ENCODE measurements at regions not wholly inside any gene's neighbourhood (a gene's known extent, or its start where the extent isn't known, plus 50 kb on each side); places are given as distances from the start of the nearest gene placed in this dataset.

DNA sequence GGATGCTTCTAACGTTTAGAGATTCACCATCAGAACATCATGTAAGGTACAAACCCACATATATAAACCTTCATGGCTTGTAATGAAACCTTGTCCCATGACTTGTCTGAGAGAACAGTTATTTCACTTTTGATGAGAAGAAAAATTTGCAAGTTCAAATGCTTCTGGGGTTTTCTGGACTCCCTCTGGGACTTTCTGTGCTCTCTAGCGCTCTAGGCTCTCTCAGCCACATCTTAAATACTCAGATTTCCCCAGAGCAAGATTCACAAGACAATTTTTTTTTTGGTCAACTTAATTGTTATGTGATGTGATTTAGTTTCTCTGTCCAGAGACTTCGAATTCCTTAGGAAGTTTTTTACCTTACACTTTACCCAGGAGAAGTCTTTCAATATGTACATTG lies 282.8 kb upstream of the EDNRB start:
- no peak for DNase-seq

DNA sequence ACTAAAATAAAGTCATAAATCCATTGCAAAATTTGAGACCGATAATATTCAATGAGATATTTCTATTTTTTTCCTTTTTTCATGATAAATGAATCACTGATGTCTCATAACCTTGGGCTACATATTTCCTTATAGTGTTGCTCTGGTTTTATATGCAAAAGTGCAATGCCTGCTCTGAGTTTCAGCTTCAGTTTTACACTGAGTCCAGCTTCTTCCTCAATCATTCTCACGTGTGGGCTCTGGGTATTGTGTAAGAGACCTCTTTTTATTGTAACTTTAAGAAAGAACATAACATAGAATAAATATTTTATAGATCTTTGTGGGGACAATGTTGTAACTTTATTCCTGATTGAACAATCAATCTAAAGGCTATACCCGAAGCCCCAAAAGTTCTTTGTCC lies 280.2 kb upstream of the EDNRB start:
- no peak for DNase-seq

DNA sequence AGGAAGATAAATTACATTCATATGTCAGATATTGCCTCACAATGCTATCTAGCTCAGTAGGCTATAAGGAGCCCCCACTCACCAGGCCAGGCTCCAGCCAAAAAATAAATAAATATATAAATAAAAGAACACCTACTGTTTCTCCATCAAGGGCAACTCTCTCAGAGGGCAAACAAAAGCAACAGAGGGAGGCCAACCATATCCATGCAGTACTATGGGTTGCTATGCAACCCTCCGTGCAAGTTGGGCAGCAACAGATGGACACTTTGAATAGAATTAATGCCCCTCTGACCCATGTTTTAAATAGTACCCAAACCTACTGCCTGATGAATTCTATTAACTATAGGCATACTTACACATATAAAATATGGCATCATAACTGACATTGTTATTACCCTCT lies 279.8 kb upstream of the EDNRB start:
- DNase-seq: no peak

DNA sequence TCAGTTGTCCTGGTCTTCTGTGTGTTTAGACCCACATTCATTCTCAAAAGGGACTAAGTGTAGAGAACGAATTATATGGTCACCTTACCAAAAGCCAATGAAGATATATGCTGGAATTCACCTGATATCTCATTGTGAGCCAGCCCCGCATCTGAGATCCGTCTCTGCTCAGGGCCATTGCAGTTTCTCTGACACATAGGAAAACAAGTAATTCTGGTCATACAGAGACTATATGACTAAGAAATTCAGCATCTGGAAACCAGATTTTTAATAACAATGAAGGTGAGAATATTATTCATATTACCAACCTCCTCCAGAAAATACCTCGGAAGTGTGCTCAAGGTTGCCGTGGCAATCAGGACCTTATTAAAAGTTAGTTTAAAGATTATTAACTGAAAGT lies 278.6 kb upstream of the EDNRB start:
- DNase-seq: no peak

DNA sequence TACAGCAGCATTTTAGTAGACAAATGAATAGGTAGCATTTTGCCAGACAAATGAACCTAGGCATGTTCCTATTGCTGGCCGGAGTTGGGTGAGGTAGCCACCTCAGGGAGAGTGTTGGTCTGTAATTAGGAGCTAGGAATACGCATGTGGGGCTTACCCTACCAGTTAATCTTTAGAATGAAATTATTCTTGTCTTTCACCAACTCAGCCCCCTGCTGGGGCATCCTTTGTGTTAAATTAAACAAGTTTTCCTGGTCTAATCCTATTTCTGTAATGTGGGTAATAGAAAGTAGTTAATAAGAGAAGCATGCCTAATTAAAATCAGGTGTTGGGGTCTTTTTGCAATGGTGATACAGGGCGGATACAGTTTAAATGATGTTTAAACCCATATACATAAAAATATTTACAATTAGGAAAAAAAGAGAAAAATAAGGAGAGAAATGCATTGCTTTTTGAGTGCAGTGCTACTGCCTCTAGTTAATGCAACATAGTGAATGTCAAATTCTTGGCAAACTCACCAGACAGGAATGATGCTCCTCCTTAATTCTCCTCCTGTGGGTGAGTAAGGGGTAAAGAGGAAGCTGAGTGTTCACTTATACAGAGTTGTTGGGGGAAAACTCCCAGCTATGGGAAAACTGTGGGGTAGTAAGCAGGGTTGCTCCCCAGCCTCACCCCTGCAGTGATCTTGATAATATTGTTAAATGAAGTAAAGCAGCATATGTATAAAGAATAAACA lies 276.4 kb upstream of the EDNRB start:
- DNase-seq: no peak

DNA sequence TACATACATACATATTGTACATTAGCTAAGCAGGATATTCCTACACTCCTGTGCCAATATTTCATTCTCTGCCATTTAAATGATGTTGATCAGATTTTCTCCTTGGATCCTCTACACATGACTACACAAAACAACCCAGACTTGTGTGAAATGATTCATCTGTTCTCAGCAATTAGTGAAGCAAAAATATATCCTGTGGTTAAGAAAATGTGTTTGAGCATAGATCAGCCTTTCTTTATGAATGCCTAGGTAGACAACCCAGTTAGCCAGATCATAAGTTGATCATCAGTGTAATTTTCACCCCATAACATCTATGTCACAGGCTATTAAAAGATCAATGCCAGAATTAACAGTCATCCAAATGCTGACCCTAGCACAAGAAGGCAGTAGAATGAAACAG lies 275.2 kb upstream of the EDNRB start:
- DNase-seq: no peak

DNA sequence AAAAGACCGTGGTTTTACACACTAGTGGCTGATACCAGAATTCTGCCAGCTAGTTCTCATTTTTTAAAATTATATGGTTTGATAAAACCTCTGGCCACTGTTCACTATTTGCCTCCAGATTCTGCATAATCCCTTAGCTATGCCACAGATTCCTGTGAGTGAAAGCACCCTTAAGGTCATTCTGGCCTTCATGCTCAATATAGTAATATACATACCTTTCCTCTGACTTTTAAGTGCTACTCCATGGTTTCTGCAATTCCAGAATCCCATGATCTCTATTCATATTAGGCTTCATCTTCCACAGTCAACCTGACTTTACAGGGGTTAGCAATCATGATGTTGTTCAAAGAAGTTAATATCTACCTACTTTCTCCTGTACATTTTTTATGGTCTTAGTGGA lies 274.1 kb upstream of the EDNRB start:
- DNase-seq: no peak

DNA sequence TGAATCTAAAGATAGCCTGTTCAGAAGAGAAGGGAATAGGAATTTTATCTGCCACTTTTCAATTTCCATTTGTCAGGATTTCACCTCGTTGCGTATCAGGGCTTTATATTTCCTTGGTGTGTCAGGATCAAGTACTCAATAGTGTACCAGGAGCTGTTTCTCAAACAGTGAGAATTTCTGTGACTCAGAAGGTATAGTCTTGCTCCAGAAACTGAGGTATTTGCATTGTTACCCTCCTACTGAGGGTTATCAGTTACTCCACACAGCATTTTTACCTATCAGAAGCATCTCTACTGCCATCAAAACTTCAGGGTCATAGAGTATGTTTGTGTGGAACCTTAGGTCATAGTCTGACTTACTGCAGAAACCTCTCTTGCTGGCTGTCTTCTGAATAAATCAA lies 271.7 kb upstream of the EDNRB start:
- no peak for DNase-seq

DNA sequence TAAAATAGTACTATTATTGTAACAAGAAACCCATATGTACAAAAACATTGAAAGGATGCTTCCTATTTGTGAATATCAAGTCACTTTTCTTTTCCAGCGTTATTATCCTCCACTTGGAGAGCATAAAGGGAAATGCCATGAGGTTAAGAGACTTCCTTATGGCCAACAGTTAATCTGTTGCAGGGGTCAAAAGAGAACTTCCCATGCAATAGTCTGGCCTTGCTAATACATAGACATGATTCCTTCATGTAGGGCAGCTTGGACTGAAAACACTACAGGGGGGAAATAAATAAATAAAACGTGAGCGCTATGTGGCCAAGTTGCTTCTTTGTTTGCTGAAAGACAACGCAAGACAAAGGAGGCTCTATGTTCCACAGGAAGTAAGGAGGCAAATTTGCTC lies 269.1 kb upstream of the EDNRB start:
- no peak for DNase-seq

DNA sequence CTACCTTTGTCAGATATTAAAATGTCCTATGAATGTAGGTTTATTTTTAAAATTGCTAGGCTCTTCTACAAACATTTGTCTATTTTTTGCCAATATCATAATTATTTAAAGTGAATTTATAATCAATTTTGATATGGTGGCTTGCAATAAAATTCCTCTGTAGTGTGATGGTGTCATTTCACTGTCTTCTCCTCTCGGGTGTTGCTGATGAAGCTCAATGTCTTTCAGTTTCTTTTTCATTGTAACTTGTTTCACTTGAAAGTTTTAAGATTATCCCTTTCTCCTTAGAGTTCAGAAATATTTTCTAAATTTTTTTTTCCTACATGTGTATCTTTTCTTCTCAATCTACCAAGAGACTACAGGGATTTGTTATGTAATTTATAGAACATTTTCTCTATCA lies 267.1 kb upstream of the EDNRB start:
- no peak for DNase-seq

DNA sequence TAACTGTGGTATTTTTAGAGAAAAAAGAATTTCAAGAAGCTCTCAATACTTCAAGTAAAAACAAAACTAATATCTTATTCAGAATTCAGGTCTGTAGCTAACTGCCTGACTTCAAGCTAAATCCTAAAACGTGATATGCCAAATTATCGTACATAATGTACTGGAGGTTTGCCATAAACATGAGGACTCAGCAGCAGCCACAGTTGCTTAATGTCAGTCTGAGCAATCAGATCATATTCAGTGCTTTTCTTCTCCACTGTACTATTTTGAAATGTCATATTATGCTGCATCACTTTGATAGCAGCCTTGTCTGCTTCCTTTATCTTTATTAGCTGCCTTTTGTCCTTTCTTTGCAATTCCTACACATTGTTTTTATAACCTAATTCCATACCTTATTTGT lies 265.1 kb upstream of the EDNRB start:
- DNase-seq: no peak

DNA sequence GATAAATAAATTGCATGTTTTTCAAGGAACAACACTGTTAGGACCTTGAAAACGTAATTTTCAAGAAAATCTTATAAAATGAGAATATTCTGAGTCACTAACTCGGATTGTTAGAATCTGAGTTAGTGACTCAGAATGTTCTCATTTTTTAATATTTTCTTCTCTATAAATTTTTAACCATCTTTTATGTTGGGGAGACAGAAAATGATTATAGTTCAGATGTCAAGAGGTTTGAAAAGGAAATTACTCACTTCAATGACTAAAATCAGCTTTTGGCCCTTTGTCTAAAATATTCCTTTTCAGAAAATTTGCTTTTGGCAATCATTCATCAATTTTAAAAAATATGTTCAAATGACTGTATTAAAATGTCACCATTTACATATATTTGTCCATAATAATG lies 264.2 kb upstream of the EDNRB start:
- no peak for DNase-seq

DNA sequence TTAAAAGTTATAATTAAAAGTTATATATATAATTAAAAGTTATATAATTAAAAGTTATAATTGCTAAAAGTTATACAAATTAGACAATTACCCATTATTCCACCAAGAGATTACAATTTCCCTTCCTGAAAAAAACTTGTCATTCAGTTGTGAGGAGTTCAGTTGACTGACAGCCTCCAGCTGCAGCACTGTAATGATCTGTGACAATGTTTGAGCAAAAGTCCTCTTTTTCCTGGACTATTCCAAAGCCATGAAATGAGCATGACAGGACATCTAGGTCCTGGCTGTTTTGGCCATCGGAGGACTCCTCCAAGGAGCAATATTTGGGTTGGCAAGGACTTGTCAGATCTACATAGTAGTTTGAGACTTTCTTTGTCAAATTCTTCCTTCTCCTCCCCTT lies 258.7 kb upstream of the EDNRB start:
- DNase-seq: no peak

DNA sequence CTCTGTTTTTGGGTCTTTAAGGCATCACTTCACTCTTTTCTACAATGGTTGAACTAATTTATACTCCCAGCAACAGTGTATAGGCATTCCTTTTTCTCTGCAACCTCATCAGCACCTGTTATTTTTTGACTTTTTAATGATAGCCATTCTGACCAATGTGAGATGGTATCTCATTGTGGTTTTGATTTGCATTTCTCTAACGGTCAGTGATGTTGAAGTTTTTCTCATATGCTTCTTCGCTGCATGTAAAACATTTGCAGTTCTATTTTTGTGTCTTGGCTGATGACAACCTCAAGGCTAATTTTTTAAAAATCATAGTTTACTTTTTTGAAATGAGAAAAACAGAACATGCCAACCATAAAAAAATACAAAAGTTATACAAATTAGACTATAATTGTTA lies 258.2 kb upstream of the EDNRB start:
- DNase-seq: no peak

DNA sequence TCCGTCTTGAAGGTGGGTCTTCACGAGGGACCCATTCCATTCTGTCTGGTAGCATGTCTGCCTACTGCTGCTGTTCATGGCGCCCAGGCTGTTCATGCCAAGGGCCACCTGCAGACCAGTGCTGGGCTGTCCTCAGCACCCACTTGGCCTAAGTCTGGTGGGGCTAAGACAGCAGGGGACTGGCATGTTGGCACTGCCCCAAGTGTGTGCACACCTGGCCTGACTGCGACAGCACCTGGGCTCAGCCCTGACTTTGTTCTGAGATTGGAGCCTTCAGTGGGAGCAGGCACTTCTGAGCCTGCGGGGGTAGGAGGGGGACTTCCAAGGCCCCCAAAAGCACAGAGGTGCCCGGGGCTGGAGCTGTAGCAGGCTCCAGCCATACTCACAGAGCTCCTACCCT lies 250.8 kb upstream of the EDNRB start:
- DNase-seq: no peak

DNA sequence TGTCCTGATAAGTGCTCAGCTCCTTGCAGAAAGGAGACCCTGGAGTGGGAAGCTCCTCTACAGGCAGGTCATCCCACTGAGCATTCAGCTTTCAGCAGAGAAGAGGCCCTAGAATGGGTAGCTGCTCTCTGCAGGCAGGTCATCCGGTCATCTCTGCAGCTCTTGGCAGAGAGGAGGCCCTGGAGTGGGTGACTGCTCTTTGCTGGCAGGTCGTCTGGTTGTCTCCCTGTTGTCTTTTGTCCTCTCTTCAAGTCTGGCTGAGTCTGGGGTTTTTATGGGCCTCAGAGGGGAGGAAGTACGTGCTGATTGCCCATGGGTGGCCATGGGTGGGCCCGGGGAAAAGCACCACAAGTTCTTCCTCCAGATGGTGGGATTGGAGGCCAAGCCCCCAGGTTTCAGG lies 250.3 kb upstream of the EDNRB start:
- no peak for DNase-seq

DNA sequence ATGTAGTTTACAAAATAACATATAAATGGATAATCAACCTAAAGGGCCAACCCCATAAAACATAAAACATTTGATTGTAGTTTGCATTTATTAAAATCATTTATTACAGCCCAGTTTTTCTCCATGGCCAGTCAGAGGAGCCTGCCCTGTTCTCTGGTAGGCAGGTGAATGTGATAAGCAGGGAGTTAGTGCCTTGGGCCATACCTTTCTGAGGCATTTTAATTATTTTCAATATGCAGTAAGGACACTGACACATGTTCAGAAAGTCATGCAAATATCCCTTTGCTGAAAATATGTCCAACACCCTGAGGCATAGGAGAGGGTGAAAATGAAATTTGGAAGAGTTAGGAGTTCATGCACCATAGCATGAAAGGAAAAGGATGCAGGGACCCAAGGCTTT lies 242.6 kb upstream of the EDNRB start:
- no peak for DNase-seq

DNA sequence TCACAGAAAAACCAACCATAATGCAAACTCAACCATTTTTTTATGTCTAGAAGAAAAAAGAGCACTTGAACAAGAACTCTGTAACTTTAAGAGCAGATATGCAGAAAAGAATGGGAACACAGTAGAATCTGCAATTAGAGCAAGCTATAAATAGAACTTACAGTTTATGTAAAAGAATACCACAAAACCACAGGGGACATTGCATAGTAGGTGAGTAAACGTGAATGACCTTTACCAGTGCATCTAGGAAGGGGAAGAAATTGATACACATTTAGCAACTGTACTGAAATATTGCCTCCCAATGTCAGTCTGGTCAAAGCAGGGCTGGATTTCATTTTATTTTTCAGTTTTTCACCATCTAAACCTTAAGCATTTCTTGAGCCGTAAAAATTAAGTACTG lies 242.2 kb upstream of the EDNRB start:
- DNase-seq: no peak

DNA sequence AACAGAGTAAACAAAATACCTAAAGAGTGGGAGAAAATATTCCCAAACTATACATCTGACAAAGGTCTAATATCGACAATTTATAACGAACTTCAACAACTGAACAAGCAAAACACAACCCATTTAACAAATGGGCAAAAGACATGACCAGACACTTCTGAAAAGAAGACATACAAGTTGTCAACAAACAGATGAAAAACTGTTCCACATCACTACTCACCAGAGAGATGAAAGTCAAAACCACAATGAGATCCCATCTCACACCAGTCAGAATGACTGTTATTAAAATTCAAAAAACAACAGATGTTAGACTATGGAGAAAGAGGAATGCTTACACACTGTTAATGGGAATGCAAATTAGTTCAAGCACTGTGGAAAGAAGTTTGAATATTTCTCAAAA lies 233.8 kb upstream of the EDNRB start:
- DNase-seq: no peak

DNA sequence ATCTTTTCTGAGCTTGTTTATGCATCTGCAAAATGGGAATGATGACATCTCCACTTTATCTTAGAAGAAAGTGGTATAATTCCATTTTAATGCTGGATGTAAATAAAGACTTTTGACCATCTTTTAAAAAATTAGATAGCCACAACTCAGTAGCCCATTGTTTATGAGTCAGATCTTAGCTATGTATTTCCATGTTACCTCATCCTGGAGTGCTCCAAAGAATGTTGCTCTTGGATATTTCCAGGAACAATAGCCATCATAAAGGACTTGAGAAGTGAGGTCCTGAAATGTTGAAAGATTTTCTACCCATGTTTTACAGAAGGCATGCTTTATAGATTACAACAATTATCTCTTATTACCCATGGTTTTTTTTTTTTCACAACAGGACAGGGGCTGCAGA lies 229.3 kb upstream of the EDNRB start:
- DNase-seq: no peak

DNA sequence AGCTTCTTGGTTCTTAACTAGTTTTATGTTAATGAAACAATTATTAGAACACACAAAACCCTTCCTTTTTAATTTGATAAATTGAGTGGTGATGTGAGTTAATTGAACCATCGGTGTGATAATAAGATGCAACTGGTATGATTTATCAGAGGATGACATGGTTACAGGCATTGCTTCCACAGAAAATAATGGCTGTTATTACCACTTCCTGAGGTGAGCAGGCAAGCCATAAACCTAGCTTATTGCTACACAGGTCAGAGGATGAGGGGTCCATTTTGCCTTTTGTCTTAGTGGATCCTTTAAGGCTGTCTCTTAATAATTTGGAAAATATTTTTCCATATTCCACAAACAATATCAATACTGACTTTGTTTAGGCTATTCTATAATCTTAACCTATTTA lies 226.6 kb upstream of the EDNRB start:
- DNase-seq: no peak

DNA sequence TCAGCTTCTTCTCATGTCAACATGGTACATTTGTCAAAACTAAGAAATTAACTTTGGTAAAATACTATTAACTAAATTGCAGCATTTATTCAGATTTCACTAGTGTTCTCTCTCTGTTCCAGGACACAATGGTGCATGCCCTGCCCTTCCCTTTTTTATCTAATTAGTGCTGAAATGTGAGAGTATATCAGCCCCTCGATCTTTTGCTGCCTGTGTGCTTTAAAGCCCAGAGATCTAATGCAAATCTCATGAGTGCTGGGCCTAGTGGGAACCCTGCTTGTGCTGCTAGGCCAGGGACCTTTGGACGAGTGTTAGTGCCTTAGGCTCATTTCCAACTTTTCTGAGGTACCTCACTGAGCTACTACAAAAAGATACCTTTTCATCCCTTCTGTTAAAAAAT lies 221.1 kb upstream of the EDNRB start:
- no peak for DNase-seq

DNA sequence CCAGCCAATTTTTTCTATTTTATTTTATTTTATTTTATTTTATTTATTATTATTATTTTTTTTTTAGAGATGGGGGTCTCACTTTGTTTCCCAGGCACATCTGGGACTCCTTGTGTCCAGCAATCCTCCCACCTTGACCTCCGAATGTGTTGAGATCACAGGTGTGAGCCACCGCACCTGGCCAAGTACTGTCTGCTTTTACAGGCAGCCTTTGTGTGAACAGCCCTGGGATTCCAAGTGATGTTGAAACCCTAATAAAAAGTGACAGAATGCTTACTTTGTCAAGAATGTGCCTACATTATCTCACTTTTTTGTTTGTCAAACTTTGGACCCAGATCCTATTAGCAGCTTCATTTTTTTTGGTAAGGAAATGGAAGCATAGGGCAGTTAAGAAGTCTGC lies 220.1 kb upstream of the EDNRB start:
- DNase-seq: no peak

DNA sequence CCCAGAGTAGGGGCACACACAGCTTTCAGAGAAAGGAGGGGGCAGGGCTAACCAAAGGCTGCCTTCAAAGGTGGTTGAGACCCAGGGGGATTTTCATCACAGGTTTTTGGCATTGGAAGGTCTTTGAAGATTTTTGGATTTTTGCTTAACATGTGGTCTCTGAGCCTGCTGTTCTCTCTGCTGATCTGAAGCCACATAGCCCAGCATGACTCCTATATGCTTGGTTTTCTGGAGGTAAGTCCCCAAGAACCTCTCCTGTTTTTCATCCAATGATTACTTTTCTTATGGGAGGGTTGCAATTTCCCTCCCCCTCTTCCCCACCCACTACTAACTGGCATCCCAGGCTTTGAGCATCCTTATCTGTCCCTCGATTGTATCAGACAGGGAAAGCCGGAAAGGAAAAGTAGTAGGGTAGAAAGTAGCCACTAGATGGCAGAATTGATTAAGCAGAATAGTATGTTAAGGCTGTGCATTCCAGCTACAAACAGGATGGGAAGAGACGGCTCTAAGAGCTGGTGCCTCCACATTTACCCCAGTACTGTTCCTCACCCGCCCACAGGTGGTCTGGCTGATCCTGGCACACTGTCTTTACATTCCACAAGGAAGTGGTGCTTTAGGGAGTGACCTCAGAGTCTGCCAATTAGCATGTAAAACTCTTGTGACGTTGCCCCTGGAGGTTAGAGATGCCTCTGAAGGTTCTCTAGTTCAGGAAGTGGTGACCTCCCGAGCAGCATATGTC lies 218.9 kb upstream of the EDNRB start:
- peak; percentile 43 for DNase-seq

DNA sequence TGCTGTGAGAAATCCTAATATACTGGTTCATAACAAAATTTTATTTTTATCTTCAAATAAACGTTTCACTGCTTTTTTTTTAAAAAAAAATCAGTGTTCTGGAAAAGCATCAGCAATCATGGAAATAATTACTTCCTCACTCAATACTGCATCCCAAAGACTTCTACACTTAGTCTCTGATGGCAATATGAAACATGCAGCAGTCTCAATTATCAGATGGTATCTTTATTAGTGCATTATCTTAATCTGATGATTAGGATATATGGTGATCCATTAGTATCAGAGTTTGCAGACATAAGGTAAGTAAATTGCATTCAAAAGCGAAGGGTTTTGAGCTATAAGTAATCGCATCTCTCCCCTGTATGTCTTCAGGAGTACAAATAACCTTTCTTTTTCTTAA lies 218.3 kb upstream of the EDNRB start:
- DNase-seq: no peak
